GM13977 (cell line): ENCODE measurements at regions not wholly inside any gene's neighbourhood (a gene's known extent, or its start where the extent isn't known, plus 50 kb on each side); places are given as distances from the start of the nearest gene placed in this dataset.

Experiments
- DNase-seq: peaks from one replicate; pipeline ENCODE4 v3.0.0; 2012; ENCODE audit warnings: low spot score
- in situ Hi-C: fragments of 300-500 bp; cut with MboI; formaldehyde crosslinking; loops from one replicate; pipeline ENCODE4 v1.12.0; 2022; ENCODE audit warnings: low sequenced_read_pairs, low pct_unique_long_range_greater_than_20kb, mixed read lengths, inconsistent platforms; ENCODE audit not compliant: unreplicated experiment
- TF ChIP-seq, protein P1 (sequence below): IDR thresholded peaks from 2 replicates; pipeline ENCODE4 v1.5.1; 2012; ENCODE audit warnings: mild to moderate bottlenecking, control low read depth; ENCODE audit not compliant: insufficient read depth; ENCODE audit errors: extremely low read depth, missing control alignments

DNA sequence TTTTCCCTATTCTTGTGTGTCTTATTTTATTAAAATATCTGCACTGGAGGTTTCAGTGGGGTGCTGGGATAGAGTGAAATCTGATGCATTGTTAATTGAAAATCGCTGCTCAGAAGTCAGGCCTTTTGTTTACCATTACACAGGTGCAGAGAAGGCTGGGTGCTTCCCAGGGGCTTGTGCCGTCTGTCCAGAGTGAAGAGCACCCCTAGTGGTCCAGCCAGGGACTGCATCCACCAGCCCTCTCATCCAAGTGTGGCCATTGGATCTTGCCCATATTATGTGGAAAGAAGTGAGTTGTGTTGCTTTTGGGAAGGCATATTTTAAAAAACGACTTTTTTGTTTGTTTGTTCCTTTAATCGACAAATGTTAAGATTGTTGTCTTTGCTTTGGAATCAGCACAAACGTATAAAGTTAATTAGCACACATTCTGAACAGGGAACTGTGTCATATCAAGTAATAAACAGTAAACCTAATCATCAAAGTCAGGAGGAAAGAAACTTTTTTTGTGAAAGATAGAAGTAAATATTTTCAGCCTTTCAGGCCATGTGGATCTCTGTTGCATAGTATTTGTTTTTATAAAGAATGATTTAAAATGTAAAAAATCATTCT lies 315.6 kb downstream of the MTRR start:
- in situ Hi-C loops = loop anchor here (25.0 kb wide), 1 partner anchor 247 kb away; no protein-coding TSS in a partner anchor
- TF ChIP-seq, protein P1, sequence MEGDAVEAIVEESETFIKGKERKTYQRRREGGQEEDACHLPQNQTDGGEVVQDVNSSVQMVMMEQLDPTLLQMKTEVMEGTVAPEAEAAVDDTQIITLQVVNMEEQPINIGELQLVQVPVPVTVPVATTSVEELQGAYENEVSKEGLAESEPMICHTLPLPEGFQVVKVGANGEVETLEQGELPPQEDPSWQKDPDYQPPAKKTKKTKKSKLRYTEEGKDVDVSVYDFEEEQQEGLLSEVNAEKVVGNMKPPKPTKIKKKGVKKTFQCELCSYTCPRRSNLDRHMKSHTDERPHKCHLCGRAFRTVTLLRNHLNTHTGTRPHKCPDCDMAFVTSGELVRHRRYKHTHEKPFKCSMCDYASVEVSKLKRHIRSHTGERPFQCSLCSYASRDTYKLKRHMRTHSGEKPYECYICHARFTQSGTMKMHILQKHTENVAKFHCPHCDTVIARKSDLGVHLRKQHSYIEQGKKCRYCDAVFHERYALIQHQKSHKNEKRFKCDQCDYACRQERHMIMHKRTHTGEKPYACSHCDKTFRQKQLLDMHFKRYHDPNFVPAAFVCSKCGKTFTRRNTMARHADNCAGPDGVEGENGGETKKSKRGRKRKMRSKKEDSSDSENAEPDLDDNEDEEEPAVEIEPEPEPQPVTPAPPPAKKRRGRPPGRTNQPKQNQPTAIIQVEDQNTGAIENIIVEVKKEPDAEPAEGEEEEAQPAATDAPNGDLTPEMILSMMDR = peak; percentile 88
- peak; percentile 44 for DNase-seq

DNA sequence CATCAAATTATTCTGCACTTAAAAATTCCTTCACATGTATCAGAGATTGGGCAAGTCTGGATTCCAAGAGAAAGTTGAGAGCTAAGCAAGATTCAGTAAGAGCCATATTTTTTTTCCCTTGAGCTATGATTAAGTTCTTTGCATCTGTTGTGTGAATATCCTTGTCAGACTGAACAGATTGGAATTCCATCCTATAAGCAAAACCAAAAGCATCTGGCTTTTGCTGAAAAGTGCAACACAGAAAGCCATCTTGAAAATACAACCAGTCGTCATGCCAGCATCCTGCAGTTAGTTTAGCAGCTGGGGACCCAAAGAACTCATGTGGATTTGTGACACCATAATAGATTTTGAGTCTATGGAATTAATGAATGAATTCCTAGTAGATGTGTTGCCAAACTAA lies 316.9 kb downstream of the MTRR start:
- TF ChIP-seq, protein P1 = no peak
- in situ Hi-C loops = loop anchor here (25.0 kb wide), 1 partner anchor 249 kb away; no protein-coding TSS in a partner anchor
- no peak for DNase-seq

DNA sequence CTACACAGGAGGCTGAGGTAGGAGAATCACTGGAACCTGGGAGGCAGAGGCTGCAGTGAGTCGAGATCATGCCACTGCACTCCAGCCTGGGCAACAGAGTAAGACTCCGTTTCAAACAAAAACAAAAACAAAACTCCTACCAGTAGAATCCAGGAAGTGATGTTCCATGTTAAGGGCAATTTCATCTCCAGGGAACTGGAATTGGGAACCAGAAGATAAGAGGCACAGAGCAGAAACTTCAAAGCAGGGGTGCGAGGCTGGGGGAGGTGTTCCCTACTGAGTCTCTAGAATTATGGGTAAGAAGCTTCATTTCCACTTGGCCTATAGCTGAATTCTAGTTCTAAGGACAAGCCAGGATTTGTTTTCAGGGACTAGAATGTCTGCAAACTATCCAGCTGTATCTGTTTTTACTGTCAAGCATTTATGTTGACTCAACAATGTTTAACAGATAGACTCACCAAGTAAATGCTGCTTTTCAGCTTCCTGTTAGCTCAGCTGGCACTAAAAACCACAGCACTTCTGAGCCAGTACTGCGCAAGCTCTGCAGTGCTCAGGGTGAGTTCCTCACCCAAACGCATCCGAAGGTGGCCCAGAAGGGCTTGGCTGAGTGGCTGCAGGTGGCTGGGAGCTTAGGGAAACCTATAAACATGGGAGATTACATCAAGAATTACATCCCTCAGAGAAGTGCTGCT lies 320.1 kb downstream of the MTRR start:
- TF ChIP-seq, protein P1 = no peak
- in situ Hi-C loops = loop anchor here (25.0 kb wide), 1 partner anchor 252 kb away; no protein-coding TSS in a partner anchor
- DNase-seq = no peak

DNA sequence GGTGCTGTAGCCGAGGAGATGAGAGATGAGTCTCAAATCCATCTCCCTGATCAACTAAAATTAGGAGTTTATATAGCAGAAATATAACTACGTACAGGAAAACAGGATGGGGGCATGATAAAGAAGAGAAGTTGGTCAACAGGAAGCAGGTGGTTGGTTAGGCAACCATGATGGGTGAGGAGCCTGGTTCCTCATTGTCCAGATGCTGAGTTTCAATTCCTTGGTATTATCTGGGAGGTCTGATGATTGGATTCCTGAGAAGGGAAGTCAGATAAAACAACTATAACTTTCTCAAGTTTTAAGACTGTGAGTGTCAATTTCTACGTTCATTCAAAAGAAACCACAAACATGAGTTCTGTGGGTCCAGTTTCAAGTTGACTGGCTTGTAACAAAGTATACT lies 323.9 kb downstream of the MTRR start:
- TF ChIP-seq, protein P1 = no peak
- DNase-seq = no peak
- in situ Hi-C loops = loop anchor here (25.0 kb wide), 1 partner anchor 256 kb away; no protein-coding TSS in a partner anchor

DNA sequence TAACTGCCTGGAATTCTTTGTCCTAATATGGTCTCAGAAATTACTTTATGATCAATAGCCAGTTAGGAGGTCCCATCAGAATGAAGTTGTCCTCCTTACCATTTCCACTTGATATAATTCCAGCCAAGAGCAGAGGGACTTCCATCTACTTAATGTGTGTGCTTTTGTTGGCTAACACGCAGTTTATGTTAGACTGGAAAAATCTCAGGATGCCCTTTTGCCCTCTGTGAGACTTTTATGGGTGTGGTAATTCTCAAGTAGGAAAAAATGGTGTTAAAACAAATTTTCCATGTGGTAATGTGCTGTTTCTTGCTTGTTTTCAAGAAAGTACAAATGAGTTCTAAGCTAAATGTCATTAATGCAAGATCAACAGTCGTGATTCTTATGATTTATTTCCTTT lies 327.1 kb downstream of the MTRR start:
- DNase-seq = no peak
- TF ChIP-seq, protein P1 = no peak
- in situ Hi-C loops = loop anchor here (25.0 kb wide), 1 partner anchor 259 kb away; no protein-coding TSS in a partner anchor

DNA sequence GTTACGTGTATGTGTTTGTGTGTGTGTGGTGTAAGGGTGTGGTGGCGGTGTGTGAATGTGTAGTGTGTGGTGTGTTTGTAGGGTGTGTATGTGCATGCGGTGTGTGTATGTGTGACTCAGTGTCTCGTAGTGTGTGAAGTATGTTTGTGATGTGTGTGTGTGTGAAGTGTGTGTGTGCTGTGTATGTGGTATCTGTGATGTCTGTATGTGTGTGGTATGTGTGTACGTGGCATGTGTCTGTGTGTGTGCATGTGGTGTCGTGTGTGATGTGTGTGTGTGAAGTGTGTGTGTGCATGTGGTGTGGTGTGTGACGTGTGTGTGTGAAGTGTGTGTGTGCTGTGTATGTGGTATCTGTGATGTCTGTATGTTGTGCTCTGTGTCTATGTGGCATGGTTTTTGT lies 339.4 kb downstream of the MTRR start:
- TF ChIP-seq, protein P1 = no peak
- DNase-seq = no peak
- in situ Hi-C loops = no loop called here
